GM18519 (cell line): ENCODE measurements at regions not wholly inside any gene's neighbourhood (a gene's known extent, or its start where the extent isn't known, plus 50 kb on each side); places are given as distances from the start of the nearest gene placed in this dataset.

Source experiments
- ATAC-seq: cut with Tn5 transposase; IDR thresholded peaks from one replicate; pipeline ENCODE4 v1.9.1; 2021; ENCODE audit warnings: mild to moderate bottlenecking, moderate library complexity; ENCODE audit not compliant: unreplicated experiment, low FRiP score

DNA sequence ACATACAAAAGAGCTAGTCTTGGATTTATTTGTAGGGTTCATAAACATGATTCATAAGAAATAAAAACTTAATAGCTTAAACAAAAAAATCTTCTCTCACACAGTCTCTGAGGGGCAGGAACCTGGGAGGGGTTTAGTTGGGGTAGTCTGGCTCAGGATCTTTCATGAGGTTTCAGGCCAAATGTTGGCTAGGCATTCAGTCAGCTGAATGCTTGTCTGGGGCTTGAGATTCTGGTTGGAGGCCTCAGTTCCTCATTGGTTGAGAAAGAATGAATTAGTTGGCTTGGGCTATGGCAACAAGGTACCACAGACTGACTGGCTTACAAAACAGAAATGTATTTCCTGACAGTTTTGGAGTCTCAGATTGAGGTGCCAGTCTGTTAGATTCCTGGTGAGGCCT, 74.3 kb downstream of the ANKRD7 start:
- ATAC-seq: no peak

DNA sequence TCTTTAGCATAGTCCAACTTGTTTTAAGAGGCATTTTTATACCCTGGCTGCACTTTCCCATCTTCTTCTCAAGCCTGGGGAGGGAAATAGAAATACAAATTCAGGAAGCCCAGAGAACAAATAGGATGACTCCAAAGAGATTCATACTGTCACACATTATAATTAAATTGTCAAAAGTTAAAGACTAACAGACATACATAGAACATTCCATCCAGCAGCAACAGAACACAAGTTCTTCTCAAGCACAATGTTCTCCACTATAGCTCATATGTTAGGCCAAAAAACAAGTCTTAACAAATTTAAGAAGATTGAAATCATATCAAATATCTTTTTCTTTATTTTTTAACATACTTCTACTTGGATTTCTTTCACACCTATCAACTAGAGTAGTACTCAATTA, 75.7 kb downstream of the ANKRD7 start:
- no peak for ATAC-seq

- ATAC-seq: no peak
These were observed 79.6 kb downstream of the ANKRD7 start for GRCh38 chr7:118304100-118304499.

- no peak for ATAC-seq
These were observed 81.2 kb downstream of the ANKRD7 start for GRCh38 chr7:118305671-118306070.

DNA sequence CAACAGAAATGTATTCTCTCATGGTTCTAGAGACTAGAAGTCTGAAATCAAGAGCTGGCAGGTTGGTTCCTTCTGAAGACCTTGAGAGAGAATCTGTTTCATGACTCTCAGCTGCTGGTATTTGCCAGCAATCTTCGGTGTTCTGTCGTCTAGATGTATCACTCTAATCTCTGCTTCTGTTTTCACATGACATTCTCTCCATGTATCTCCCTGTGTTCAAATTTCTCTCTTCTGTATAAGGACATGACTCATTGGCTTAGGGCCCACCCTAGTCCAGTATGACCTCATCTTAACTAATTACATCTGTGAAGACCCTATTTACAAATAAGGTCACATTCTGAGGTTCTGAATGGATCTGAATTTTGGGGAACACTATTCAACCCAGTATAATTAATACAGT, 82.3 kb downstream of the ANKRD7 start:
- ATAC-seq: no peak

- peak; percentile 85 for ATAC-seq
These were observed 86.8 kb downstream of the ANKRD7 start for GRCh38 chr7:118311121-118311836.

DNA sequence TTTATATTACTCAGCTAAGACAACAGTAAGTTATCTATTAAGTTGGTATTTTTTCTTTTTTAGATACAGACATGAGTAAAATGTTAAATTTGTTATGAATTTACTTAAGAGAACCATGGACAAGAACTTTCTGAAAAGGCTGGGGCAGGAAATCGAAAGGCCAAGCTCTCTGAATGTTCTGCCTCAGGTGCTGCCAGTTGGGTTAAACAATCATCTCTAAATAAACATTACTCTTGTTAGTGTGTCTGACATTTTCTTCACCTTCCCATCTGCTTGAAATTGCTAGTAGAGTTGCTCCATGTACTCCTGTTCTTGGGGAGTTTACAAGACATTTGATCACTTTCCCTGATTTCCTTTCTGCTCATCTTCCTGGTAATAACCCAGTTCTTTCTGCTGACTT, 87.5 kb downstream of the ANKRD7 start:
- ATAC-seq: no peak

- peak; percentile 45 for ATAC-seq
These were observed 88.5 kb downstream of the ANKRD7 start for GRCh38 chr7:118312966-118313365.

GRCh38 chr7:118324790-118325449, 100.4 kb downstream of the ANKRD7 start:
- ATAC-seq: no peak

DNA sequence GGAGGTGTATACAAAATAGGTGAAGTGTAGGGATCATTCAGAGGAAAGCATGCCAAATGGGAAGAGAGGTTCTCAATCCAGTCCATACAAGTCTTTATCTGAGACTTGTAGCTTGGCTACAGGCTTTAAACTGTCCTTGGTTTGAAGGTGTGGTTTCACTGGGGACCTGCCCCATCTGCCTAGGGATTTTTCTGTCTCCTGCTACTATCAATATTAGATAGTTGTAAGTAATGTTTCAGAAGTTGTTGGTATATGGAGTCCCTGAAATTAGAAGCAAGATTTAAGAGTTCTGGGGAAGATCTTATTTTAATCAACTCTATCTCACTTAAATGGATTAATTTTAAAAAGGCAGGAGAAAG, 100.9 kb downstream of the ANKRD7 start:
- no peak for ATAC-seq

- ATAC-seq: no peak
These were observed 102.7 kb downstream of the ANKRD7 start for GRCh38 chr7:118327174-118327573.

- no peak for ATAC-seq
These were observed 104.2 kb downstream of the ANKRD7 start for GRCh38 chr7:118328505-118329211.

- ATAC-seq: no peak
These were observed 105.9 kb downstream of the ANKRD7 start for GRCh38 chr7:118330388-118330787.

GRCh38 chr7:118346748-118347147, 122.2 kb downstream of the ANKRD7 start:
- no peak for ATAC-seq

GRCh38 chr7:118349604-118350003, 125.1 kb downstream of the ANKRD7 start:
- no peak for ATAC-seq

GRCh38 chr7:118350260-118350659, 125.8 kb downstream of the ANKRD7 start:
- no peak for ATAC-seq

GRCh38 chr7:118352867-118353453, 128.5 kb downstream of the ANKRD7 start:
- peak; percentile 63 for ATAC-seq

GRCh38 chr7:118366363-118366762, 141.9 kb downstream of the ANKRD7 start:
- no peak for ATAC-seq

DNA sequence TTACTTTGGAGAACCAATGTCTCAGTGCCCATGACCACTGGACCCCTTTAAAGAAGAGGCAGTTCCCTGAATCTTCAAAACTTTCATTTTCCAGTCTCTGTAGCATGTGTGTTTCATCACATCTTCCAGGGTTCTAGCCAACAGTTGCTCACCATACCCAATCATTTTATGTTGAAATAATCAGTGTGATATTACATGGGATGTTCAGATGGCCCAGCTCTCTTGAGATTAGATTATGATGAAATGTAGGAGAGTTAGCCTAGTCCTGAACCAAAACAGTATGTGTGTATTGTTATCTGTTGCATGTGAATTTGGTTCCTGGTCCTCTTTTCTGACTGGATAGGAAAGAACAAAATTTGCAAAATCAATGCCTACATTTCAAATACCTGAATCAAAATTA, 144.5 kb downstream of the ANKRD7 start:
- no peak for ATAC-seq

- ATAC-seq: no peak
These were observed 145.5 kb downstream of the ANKRD7 start for GRCh38 chr7:118369987-118370386.

DNA sequence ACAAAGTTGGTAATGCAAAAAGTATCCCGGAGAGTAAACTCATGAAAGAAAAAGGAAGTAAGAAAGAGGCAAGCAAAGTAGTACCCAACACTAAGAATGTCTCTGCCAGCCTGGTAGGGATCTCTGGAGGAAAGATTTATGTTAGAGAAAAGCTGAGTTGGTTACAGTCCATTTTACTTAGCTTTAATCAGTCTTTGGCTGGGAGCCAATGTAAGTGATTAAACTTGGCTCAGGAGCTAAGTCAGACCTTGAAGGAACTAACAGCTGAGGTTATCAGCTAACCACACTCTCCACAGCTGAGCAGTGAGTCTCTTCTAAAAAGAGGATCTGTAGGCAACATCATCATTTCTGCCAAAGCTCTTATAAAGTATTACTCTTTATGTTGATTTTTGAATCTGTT, 148.0 kb downstream of the ANKRD7 start:
- ATAC-seq: peak; percentile 58
